Endodermal cell (in vitro differentiated cells): ENCODE measurements at regions not wholly inside any gene's neighbourhood (a gene's known extent, or its start where the extent isn't known, plus 50 kb on each side); places are given as distances from the start of the nearest gene placed in this dataset.

ENCODE experiments used
- DNase-seq: peaks from one replicate; pipeline ENCODE4 v3.0.0-alpha.2; 2017
- H3K27ac ChIP-seq: 2 replicates; pipeline ENCODE4 v1.5.1; 2013; ENCODE audit warnings: mild to moderate bottlenecking, low read depth, low read length, moderate library complexity
- H3K27me3 ChIP-seq: 2 replicates; pipeline ENCODE4 v1.6.1; 2013; ENCODE audit warnings: mild to moderate bottlenecking, low read length, moderate library complexity; ENCODE audit not compliant: insufficient read depth, control insufficient read depth, poor library complexity, severe bottlenecking
- H3K36me3 ChIP-seq: 2 replicates; pipeline ENCODE4 v1.7.0; 2013; ENCODE audit warnings: mild to moderate bottlenecking, low read length, moderate library complexity; ENCODE audit not compliant: control insufficient read depth, insufficient read depth
- H3K4me1 ChIP-seq: one replicate; pipeline ENCODE4 v1.7.0; 2013; ENCODE audit warnings: low read length; ENCODE audit not compliant: control insufficient read depth, insufficient read depth
- H3K4me3 ChIP-seq: 2 replicates; pipeline ENCODE4 v1.5.1; 2013; ENCODE audit warnings: mild to moderate bottlenecking, low read length, moderate library complexity
- H3K9ac ChIP-seq: 2 replicates; pipeline ENCODE4 v1.6.1; 2013; ENCODE audit warnings: mild to moderate bottlenecking, low read length, moderate library complexity; ENCODE audit not compliant: poor library complexity, severe bottlenecking; ENCODE audit errors: extremely low read depth
- H3K9me3 ChIP-seq: 2 replicates; pipeline ENCODE4 v1.6.1; 2013; ENCODE audit warnings: mild to moderate bottlenecking, low read length, moderate library complexity; ENCODE audit not compliant: control insufficient read depth
- H3K27ac Mint-ChIP-seq: 2 replicates; pipeline ENCODE4 v1.8.0; 2020; ENCODE audit warnings: mixed read lengths
- H3K27me3 Mint-ChIP-seq: 2 replicates; pipeline ENCODE4 v1.8.0; 2021; ENCODE audit warnings: mild to moderate bottlenecking, mixed read lengths; ENCODE audit not compliant: insufficient read depth
- H3K36me3 Mint-ChIP-seq: 2 replicates; pipeline ENCODE4 v1.8.0; 2020; ENCODE audit warnings: low read depth, mixed read lengths
- H3K4me1 Mint-ChIP-seq: 2 replicates; pipeline ENCODE4 v1.8.0; 2020; ENCODE audit warnings: mixed read lengths
- H3K4me3 Mint-ChIP-seq: 2 replicates; pipeline ENCODE4 v1.8.0; 2020; ENCODE audit warnings: mild to moderate bottlenecking, moderate library complexity, mixed read lengths
- H3K9me3 Mint-ChIP-seq: 2 replicates; pipeline ENCODE4 v1.8.0; 2020; ENCODE audit warnings: mild to moderate bottlenecking, mixed read lengths
- WGBS, 2 experiments: methylation state at CpG; one replicate each; pipeline versions ENCODE4 v1.1.5 to v1.1.7; 2013; ENCODE audit warnings: missing lambda C conversion rate in 2 of 2, mixed read lengths in 1 of 2; ENCODE audit not compliant: insufficient coverage in 1 of 2, insufficient read length in 1 of 2; 5-methylcytosine and 5-hydroxymethylcytosine counted together
- TF ChIP-seq, protein P1 (sequence below): fragments of 200-600 bp; sonication (generic); conservative IDR thresholded peaks from 2 replicates; pipeline ENCODE4 v1.5.0; 2021; ENCODE audit warnings: antibody characterized with exemption, mild to moderate bottlenecking

DNA sequence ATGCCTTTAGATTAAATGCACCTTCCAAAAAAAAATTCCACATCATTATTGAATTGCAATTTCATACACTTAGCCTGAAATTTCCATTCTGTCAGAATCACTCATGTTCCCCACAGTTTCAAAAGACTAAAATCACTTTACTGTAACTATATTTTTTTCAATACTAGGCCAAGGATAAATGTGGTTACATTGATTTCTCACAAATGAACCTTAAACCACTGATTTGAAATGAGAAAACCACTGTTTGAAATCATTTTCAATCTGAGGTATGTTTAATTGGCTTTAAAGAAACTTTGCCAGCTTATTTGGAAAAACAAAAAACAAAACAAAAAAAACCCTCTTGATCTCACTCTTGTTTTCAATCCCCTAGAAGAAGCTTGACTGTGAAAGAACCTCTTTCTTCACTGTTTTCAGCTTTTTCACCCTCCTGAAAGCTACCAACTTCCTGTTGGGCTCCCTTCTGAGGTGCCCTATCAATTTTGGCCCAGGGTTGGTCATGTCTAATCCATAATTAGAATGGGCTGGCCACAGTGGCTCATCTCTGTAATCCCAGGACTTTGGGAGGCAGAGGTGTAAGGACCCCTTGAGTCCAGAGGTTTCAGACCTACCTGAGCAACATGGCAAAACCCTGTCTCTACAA, 242.5 kb downstream of the ADGRG6 start:
- Mint-ChIP-seq H3K36me3 (no peaks in the 10 kb centered on the region), H3K9me3 (no peaks in the 10 kb centered on the region), H3K4me1 (no peaks in the 10 kb centered on the region), H3K27ac (no peak overlapping the region), H3K27me3 (no peaks in the 10 kb centered on the region), H3K4me3 (no peak overlapping the region)
- no peak for DNase-seq
- Histone ChIP-seq H3K27me3 (no peaks in the 10 kb centered on the region), H3K27ac (no peak overlapping the region), H3K9ac (no peak overlapping the region), H3K36me3 (no peaks in the 10 kb centered on the region), H3K4me1 (no peaks in the 10 kb centered on the region), H3K4me3 (no peak overlapping the region), H3K9me3 (no peaks in the 10 kb centered on the region)
- TF ChIP-seq, protein P1, sequence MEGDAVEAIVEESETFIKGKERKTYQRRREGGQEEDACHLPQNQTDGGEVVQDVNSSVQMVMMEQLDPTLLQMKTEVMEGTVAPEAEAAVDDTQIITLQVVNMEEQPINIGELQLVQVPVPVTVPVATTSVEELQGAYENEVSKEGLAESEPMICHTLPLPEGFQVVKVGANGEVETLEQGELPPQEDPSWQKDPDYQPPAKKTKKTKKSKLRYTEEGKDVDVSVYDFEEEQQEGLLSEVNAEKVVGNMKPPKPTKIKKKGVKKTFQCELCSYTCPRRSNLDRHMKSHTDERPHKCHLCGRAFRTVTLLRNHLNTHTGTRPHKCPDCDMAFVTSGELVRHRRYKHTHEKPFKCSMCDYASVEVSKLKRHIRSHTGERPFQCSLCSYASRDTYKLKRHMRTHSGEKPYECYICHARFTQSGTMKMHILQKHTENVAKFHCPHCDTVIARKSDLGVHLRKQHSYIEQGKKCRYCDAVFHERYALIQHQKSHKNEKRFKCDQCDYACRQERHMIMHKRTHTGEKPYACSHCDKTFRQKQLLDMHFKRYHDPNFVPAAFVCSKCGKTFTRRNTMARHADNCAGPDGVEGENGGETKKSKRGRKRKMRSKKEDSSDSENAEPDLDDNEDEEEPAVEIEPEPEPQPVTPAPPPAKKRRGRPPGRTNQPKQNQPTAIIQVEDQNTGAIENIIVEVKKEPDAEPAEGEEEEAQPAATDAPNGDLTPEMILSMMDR = no peak

DNA sequence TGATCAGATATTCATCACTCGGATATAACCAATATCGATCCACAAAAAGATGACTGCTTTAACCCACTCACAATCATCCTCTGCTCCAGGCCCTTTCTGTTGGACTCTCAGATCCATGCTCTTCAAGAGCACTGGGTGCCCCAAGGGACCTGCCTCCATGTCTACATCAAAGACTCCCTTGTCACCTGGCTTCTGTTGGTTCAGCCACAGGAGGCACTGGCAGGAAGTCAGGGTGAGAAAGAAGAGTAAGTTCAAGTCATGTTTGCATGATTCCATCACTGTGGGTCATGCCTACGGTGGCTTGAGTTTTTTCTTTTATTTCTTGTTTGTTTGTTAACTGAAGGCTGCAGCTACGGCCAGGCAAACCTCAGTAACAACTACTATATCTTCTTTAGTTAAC, 243.3 kb downstream of the ADGRG6 start:
- Histone ChIP-seq H3K9me3 (no peaks in the 10 kb centered on the region), H3K4me1 (no peaks in the 10 kb centered on the region), H3K4me3 (no peak overlapping the region), H3K36me3 (no peaks in the 10 kb centered on the region), H3K27ac (no peak overlapping the region), H3K9ac (no peak overlapping the region), H3K27me3 (no peaks in the 10 kb centered on the region)
- H3K27ac Mint-ChIP-seq = no peak overlapping the region
- H3K27me3 Mint-ChIP-seq = no peaks in the 10 kb centered on the region
- H3K4me1 Mint-ChIP-seq = no peaks in the 10 kb centered on the region
- H3K4me3 Mint-ChIP-seq = no peak overlapping the region
- no peaks in the 10 kb centered on the region for H3K9me3 Mint-ChIP-seq
- 87 to 91% methylated on average over 3 of the region's 4 CpGs for WGBS, 2 experiments
- H3K36me3 Mint-ChIP-seq = no peaks in the 10 kb centered on the region
- TF ChIP-seq, protein P1 = no peak
- DNase-seq = no peak

DNA sequence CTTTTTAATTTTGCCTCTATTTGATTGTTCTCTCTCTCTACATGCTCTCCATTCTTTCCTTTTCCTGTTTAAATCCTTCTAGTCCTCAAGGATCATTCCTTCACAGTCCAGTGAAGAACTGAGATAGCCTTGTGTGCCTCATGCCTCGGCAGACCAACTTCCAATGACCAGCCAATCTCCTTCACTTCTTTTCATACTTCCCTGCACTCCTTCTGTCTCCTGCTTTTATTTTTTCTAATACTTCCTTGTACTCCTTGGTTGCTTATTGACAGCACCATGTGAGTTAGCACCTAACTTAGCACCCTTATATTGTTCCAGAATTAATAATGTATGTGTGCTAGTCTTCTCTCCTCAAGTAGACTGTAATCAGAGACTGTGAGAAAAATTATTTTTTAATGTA, 246.8 kb downstream of the ADGRG6 start:
- TF ChIP-seq, protein P1 = no peak
- H3K4me3 Mint-ChIP-seq = no peak overlapping the region
- 96 to 100% methylated on average over 1 of the region's 1 CpG for WGBS, 2 experiments
- no peaks in the 10 kb centered on the region for H3K9me3 Mint-ChIP-seq
- no peaks in the 10 kb centered on the region for H3K36me3 ChIP-seq
- no peak overlapping the region for H3K27ac Mint-ChIP-seq
- no peaks in the 10 kb centered on the region for H3K4me1 Mint-ChIP-seq
- DNase-seq = no peak
- no peaks in the 10 kb centered on the region for H3K9me3 ChIP-seq
- no peak overlapping the region for H3K9ac ChIP-seq
- H3K27me3 Mint-ChIP-seq = no peaks in the 10 kb centered on the region
- no peaks in the 10 kb centered on the region for H3K36me3 Mint-ChIP-seq
- no peaks in the 10 kb centered on the region for H3K4me1 ChIP-seq
- no peak overlapping the region for H3K27ac ChIP-seq
- no peak overlapping the region for H3K4me3 ChIP-seq
- H3K27me3 ChIP-seq = no peaks in the 10 kb centered on the region
